OCI-LY7 (cell line): ENCODE measurements at regions not wholly inside any gene's neighbourhood (a gene's known extent, or its start where the extent isn't known, plus 50 kb on each side); places are given as distances from the start of the nearest gene placed in this dataset.

Experiments used
- BruUV-seq: library from RNA; stranded (reverse); fragments of 400-500 nt; replicated peaks from 2 replicates; lab custom pipeline; 2021; lab: Mats Ljungman, UMichigan
- CTCF ChIA-PET: fragments of 300-600 bp; sonication (Branson Sonifier 250); formaldehyde crosslinking; loops from one replicate; lab custom pipeline; 2022; ENCODE audit warnings: antibody characterized with exemption; ENCODE audit not compliant: unreplicated experiment; lab: Charles Lee
- POLR2A ChIA-PET: fragments of 300-600 bp; sonication (Branson Sonifier 250); formaldehyde crosslinking; loops from one replicate; lab custom pipeline; 2022; ENCODE audit warnings: antibody characterized with exemption; lab: Charles Lee
- DNase-seq: peaks from one replicate; pipeline ENCODE4 v3.0.0-alpha.2; 2015; ENCODE audit warnings: low spot score
- H2AFZ ChIP-seq: fragments of 200-600 bp; sonication (generic), shearing (Covaris generic); 2 replicates; pipeline ENCODE4 v1.6.1; 2014; ENCODE audit warnings: mild to moderate bottlenecking, antibody characterized with exemption, low read length, moderate library complexity
- H3K27ac ChIP-seq: fragments of 200-600 bp; sonication (generic); 2 replicates; pipeline ENCODE4 v1.5.1; 2014; ENCODE audit warnings: mixed run types, low read depth, mild to moderate bottlenecking, moderate library complexity, low read length, inconsistent platforms; ENCODE audit not compliant: poor library complexity, severe bottlenecking
- H3K36me3 ChIP-seq: fragments of 200-600 bp; sonication (generic); 2 replicates; pipeline ENCODE4 v1.6.1; 2014; ENCODE audit warnings: mild to moderate bottlenecking, antibody characterized with exemption, low read length, moderate library complexity, mixed read lengths; ENCODE audit not compliant: insufficient read depth
- H3K4me1 ChIP-seq: fragments of 200-600 bp; sonication (generic); 2 replicates; pipeline ENCODE4 v1.5.1; 2014; ENCODE audit warnings: mild to moderate bottlenecking, low read length; ENCODE audit not compliant: insufficient read depth, poor library complexity, severe bottlenecking
- H3K4me2 ChIP-seq: fragments of 200-600 bp; sonication (generic); 2 replicates; pipeline ENCODE4 v1.6.1; 2014; ENCODE audit warnings: mild to moderate bottlenecking, low read length
- H3K4me3 ChIP-seq: fragments of 200-600 bp; sonication (generic); 2 replicates; pipeline ENCODE4 v1.5.1; 2014; ENCODE audit warnings: mild to moderate bottlenecking, low read depth, low read length; ENCODE audit not compliant: poor library complexity, severe bottlenecking
- H3K79me2 ChIP-seq: fragments of 200-600 bp; sonication (generic); 2 replicates; pipeline ENCODE4 v1.6.1; 2016; ENCODE audit warnings: low read depth, mild to moderate bottlenecking, low read length, moderate library complexity, mixed read lengths; ENCODE audit not compliant: insufficient read depth
- H3K9me2 ChIP-seq: fragments of 200-600 bp; sonication (generic); 2 replicates; pipeline ENCODE4 v1.6.1; 2016; ENCODE audit warnings: mild to moderate bottlenecking, low read length, mixed read lengths; ENCODE audit not compliant: insufficient read depth
- H3K9me3 ChIP-seq: fragments of 200-600 bp; sonication (generic); 2 replicates; pipeline ENCODE4 v1.6.1; 2014; ENCODE audit warnings: mild to moderate bottlenecking, mixed run types, low read length, mixed read lengths
- H4K20me1 ChIP-seq: fragments of 200-600 bp; sonication (generic); 2 replicates; pipeline ENCODE4 v1.6.1; 2014; ENCODE audit warnings: mild to moderate bottlenecking, antibody characterized with exemption, low read length, moderate library complexity, mixed read lengths; ENCODE audit not compliant: insufficient read depth
- EZH2phosphoT487 ChIP-seq: fragments of 200-600 bp; sonication (generic); IDR thresholded peaks from 2 replicates; pipeline ENCODE4 v1.6.1; 2018; ENCODE audit warnings: low read depth, borderline replicate concordance, mild to moderate bottlenecking, mixed run types, antibody characterized with exemption, low read length, moderate library complexity, mixed read lengths
- intact Hi-C: fragments of 100-400 bp; cut with micrococcal nuclease; formaldehyde crosslinking; loops from one replicate; pipeline ENCODE4 v1.10.0; 2022; ENCODE audit not compliant: unreplicated experiment
- TF ChIP-seq, protein P1 (sequence below): fragments of 200-600 bp; sonication (generic); conservative IDR thresholded peaks from 2 replicates; pipeline ENCODE4 v1.5.1; 2014; ENCODE audit warnings: mild to moderate bottlenecking, antibody characterized with exemption, low read length, moderate library complexity, mixed read lengths

DNA sequence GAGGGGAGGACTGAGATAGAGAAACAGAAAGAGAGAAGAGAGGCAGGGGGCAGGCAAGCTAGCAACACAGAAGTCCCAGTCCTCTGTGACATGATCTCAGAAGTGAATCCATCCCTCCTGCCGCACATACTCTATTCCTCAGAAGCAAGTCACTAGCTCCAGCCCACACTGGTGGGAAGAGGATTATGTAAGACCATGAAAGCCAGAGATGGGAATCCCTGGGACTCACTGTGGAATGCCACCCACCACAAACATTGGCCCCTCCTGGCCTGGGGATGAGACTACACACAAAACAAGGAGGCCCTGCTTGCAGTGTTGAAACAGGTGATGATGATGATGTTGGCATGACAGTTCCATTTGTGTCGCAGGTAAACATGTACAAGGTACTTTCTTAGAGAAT is 419.9 kb downstream of the IRS2 start:
- Histone ChIP-seq H2AFZ (no peak overlapping the region), H3K9me2 (no peaks in the 10 kb centered on the region), H4K20me1 (no peaks in the 10 kb centered on the region), H3K4me2 (no peak overlapping the region), H3K9me3 (no peaks in the 10 kb centered on the region), H3K79me2 (no peaks in the 10 kb centered on the region), H3K36me3 (no peaks in the 10 kb centered on the region), H3K4me3 (no peak overlapping the region), H3K27ac (no peak overlapping the region), H3K4me1 (no peaks in the 10 kb centered on the region)
- TF ChIP-seq, protein P1, sequence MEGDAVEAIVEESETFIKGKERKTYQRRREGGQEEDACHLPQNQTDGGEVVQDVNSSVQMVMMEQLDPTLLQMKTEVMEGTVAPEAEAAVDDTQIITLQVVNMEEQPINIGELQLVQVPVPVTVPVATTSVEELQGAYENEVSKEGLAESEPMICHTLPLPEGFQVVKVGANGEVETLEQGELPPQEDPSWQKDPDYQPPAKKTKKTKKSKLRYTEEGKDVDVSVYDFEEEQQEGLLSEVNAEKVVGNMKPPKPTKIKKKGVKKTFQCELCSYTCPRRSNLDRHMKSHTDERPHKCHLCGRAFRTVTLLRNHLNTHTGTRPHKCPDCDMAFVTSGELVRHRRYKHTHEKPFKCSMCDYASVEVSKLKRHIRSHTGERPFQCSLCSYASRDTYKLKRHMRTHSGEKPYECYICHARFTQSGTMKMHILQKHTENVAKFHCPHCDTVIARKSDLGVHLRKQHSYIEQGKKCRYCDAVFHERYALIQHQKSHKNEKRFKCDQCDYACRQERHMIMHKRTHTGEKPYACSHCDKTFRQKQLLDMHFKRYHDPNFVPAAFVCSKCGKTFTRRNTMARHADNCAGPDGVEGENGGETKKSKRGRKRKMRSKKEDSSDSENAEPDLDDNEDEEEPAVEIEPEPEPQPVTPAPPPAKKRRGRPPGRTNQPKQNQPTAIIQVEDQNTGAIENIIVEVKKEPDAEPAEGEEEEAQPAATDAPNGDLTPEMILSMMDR: no peak
- no peak for TF ChIP-seq EZH2phosphoT487
- BruUV-seq: no TSS peak
- no peak for DNase-seq
- CTCF ChIA-PET: no interaction called here
- intact Hi-C loops: no loop called here
- POLR2A ChIA-PET: no interaction called here

DNA sequence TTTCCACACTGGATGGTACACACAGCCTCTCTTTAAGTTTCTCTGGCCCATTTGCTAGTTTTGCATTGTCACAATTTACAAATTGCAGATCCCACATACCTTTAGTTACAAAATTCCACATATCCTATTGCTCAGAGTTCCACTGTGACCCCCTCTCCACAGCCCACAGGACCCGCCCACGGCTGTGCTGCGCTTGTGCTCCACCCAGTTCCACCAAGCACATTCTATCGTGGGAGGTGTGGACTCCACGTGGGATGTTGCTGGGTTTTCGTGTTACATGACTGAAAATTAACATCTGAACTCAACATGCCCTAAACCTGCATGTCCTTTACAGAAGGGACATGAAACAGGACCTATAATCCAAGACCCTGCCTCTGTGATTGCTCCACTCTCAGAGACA is 423.0 kb downstream of the IRS2 start:
- H3K27ac ChIP-seq: no peak overlapping the region
- no peak overlapping the region for H3K4me3 ChIP-seq
- TF ChIP-seq, protein P1: no peak
- TF ChIP-seq EZH2phosphoT487: no peak
- H3K9me2 ChIP-seq: no peaks in the 10 kb centered on the region
- ChIA-PET CTCF (no interaction called here), POLR2A (no interaction called here)
- H4K20me1 ChIP-seq: no peaks in the 10 kb centered on the region
- H3K36me3 ChIP-seq: no peaks in the 10 kb centered on the region
- no peak for DNase-seq
- no peak overlapping the region for H3K4me2 ChIP-seq
- BruUV-seq: no TSS peak
- H3K79me2 ChIP-seq: no peaks in the 10 kb centered on the region
- H2AFZ ChIP-seq: no peak overlapping the region
- no peaks in the 10 kb centered on the region for H3K9me3 ChIP-seq
- intact Hi-C loops: no loop called here
- H3K4me1 ChIP-seq: no peaks in the 10 kb centered on the region

- Histone ChIP-seq H3K4me1 (no peaks in the 10 kb centered on the region), H3K9me2 (no peaks in the 10 kb centered on the region), H3K9me3 (no peaks in the 10 kb centered on the region), H4K20me1 (no peaks in the 10 kb centered on the region), H3K27ac (no peak overlapping the region), H3K4me3 (no peak overlapping the region), H3K36me3 (no peaks in the 10 kb centered on the region), H2AFZ (no peak overlapping the region), H3K79me2 (no peaks in the 10 kb centered on the region), H3K4me2 (no peak overlapping the region)
- DNase-seq: no peak
- TF ChIP-seq, protein P1: no peak
- TF ChIP-seq EZH2phosphoT487: no peak
- BruUV-seq: no TSS peak
- intact Hi-C loops: no loop called here
- CTCF ChIA-PET: no interaction called here
- POLR2A ChIA-PET: no interaction called here
These were observed 423.8 kb downstream of the IRS2 start for GRCh38 chr13:109362616-109363015.
